Natural killer cell treated with Interleukin-12 subunit alpha and Interleukin-12 subunit beta and Interleukin-15 and Interleukin-18, amount 100 ng/mL, for 72 hours (primary cell): ENCODE measurements at regions not wholly inside any gene's neighbourhood (a gene's known extent, or its start where the extent isn't known, plus 50 kb on each side); places are given as distances from the start of the nearest gene placed in this dataset.

Source experiments
- ATAC-seq, 2 donors: fragments of 150-1000 bp; cut with Tn5 transposase in 1 of 2; sonication (Bioruptor Pico), chemical (Tn5 transposase) in 1 of 2; 2 replicates each; pipeline ENCODE4 v1.10.0; 2021
- DNase-seq: peaks from one replicate; pipeline ENCODE4 v3.0.0; 2022; ENCODE audit warnings: low spot score
- H3K27ac Mint-ChIP-seq, 2 donors: 1 replicate in 1 of 2; 2 replicates in 1 of 2; pipeline ENCODE4 v1.8.0; 2022; ENCODE audit warnings: mixed read lengths in 2 of 2, mild to moderate bottlenecking in 1 of 2, moderate library complexity in 1 of 2
- H3K27me3 Mint-ChIP-seq, 2 donors: 1 replicate in 1 of 2; 2 replicates in 1 of 2; pipeline ENCODE4 v1.8.0; 2022; ENCODE audit warnings: mixed read lengths in 2 of 2
- H3K36me3 Mint-ChIP-seq: one replicate; pipeline ENCODE4 v1.8.0; 2022; ENCODE audit warnings: mixed read lengths
- H3K4me1 Mint-ChIP-seq, 2 donors: 1 replicate in 1 of 2; 2 replicates in 1 of 2; pipeline ENCODE4 v1.8.0; 2022; ENCODE audit warnings: low read depth in 2 of 2, mixed read lengths in 2 of 2, mild to moderate bottlenecking in 1 of 2
- H3K4me3 Mint-ChIP-seq: one replicate; pipeline ENCODE4 v1.8.0; 2022; ENCODE audit warnings: mixed read lengths
- H3K9me3 Mint-ChIP-seq: 2 replicates; pipeline ENCODE4 v1.8.0; 2022; ENCODE audit warnings: mixed read lengths

DNA sequence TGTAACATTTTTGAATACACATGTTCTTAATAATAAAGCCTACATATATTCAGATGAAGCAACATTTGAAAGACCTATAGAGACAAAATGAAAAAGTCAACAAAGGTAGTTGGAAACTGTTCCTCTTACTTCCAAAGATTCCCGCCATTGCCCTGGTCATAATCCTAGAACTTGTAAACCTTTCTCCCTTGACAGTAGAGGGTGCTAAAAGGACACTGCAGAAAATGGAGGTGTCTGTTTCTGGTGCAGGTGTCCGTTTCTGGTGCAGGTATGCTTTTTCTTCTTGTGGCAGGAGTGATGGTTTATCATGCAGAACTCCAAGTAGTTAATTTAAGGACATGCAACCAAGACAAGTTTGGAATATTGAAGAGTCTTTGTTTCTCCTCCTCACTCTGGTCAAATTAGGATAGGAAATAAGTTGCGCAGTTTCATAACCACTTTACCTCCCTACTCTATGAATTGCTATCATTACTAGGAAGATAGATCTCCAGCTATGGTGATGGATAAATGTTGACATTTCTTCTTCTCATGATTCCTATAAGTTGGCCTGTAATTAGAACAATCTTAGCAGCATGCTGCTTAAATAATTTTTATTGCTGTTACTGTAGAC, 56.0 kb upstream of the FAM174A start:
- no peaks in the 10 kb centered on the region for H3K36me3 Mint-ChIP-seq
- ATAC-seq = no peak
- no peak overlapping the region for H3K4me3 Mint-ChIP-seq
- H3K4me1 Mint-ChIP-seq = no peaks in the 10 kb centered on the region
- no peaks in the 10 kb centered on the region for H3K9me3 Mint-ChIP-seq
- H3K27me3 Mint-ChIP-seq = peaks cover 0 to 8% of the 10 kb centered on the region in 2 donors
- H3K27ac Mint-ChIP-seq = no peak overlapping the region
- DNase-seq = no peak

DNA sequence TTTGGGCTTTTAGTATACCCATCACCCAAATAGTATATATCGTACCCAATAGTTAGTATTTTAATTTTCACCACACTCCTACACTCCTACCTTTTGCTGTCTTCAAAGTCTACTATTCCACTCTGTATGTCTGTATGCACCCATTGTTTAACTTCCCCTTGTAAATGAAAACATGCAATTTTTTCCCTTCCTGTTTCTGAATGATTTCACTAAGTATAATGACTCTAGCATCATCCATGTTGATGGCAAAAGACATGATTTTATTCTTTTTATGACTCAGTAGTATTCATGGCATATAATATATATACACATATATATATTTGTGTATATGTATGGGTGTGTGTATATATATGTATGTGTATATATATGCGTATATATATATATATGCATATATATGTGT, 63.1 kb upstream of the FAM174A start:
- Mint-ChIP-seq H3K4me1 (no peaks in the 10 kb centered on the region), H3K4me3 (no peak overlapping the region), H3K27me3 (peaks cover 0 to 9% of the 10 kb centered on the region in 2 donors), H3K27ac (no peak overlapping the region), H3K9me3 (no peaks in the 10 kb centered on the region), H3K36me3 (no peaks in the 10 kb centered on the region)
- ATAC-seq = no peak
- no peak for DNase-seq

DNA sequence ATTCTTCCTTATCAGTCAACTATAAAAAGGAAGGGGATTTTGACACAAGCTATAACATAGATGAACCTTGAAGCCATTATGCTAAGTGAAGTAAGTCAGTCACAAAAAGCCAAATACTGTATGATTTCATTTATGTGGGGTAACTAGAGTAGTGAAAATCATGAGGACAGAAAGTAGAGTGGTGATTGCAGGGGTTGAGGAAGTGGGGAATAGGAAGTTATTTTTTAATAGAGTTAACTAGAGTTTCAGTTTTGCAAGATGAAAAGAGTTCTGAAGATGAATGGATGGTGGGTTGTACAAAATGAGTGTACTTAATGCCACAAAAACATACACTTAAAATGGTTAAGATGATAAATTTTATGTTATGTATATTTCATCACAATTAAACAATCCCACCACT, 65.4 kb upstream of the FAM174A start:
- H3K27me3 Mint-ChIP-seq = peaks cover 0 to 17% of the 10 kb centered on the region in 2 donors
- no peak overlapping the region for H3K27ac Mint-ChIP-seq
- H3K9me3 Mint-ChIP-seq = no peaks in the 10 kb centered on the region
- ATAC-seq (no peak), DNase-seq (no peak)
- H3K4me3 Mint-ChIP-seq = no peak overlapping the region
- no peaks in the 10 kb centered on the region for H3K4me1 Mint-ChIP-seq
- no peaks in the 10 kb centered on the region for H3K36me3 Mint-ChIP-seq

DNA sequence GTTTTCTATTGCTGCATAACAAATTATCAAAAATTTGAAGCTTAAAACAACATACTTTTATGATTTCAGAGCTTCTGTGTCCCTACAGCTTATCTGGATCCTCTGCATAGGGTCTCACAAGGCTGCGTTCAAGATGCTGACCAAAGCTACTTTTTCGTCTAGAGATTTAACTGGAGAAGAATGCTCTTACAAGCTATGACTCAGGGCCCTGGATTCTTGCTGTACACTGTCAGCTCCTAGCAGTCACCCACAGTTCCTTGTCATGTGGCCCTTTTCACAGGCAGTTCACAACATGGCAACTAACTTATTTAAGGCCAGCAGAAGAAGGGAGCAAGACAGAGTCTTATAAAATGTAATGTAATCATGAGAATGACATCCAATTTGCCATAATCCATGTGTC, 70.8 kb upstream of the FAM174A start:
- ATAC-seq (no peak), DNase-seq (no peak)
- peaks cover 0 to 17% of the 10 kb centered on the region in 2 donors for H3K27me3 Mint-ChIP-seq
- no peaks in the 10 kb centered on the region for H3K36me3 Mint-ChIP-seq
- H3K27ac Mint-ChIP-seq = no peak overlapping the region
- no peak overlapping the region for H3K4me3 Mint-ChIP-seq
- no peaks in the 10 kb centered on the region for H3K4me1 Mint-ChIP-seq
- peaks cover 4% of the 10 kb centered on the region for H3K9me3 Mint-ChIP-seq

DNA sequence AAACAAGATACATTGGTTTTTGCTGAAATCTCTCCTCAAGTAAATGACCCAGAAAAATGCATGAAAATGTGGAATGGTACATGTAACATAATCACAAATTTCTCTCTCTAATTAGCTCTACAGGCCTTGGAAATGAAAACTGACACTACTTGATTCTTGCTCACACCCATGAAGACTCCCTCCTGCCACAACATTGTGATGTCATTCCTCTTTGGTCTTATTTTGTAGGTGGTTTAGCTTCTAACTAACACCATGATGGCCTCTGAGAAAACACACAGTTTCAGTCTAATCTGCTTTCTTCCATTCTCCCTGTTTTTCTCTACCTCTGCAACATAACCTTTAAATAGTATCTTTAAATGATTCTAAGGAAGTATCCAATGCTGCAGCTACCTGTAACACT, 78.6 kb upstream of the FAM174A start:
- H3K36me3 Mint-ChIP-seq = no peaks in the 10 kb centered on the region
- peaks cover 7% of the 10 kb centered on the region for H3K9me3 Mint-ChIP-seq
- no peak for DNase-seq
- no peaks in the 10 kb centered on the region for H3K4me1 Mint-ChIP-seq
- ATAC-seq = no peak
- H3K27me3 Mint-ChIP-seq = no peaks in the 10 kb centered on the region
- no peak overlapping the region for H3K4me3 Mint-ChIP-seq
- no peak overlapping the region for H3K27ac Mint-ChIP-seq

DNA sequence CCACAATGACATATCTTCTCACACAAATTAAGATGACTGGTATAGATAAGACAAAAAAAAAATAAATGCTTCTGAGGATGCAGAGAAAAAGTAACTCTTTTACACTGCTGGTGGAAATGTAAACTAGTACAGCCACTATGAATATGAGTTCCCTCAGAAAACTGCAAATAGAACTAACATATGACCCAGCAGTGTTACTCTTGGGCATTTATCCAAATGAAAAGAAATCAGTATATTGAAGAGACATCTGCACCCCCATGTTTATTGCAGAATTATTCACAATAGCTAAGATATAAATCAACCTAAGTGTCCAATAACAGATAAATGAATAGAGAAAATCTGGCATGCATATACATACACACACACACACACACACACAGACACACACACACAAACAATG, 83.0 kb upstream of the FAM174A start:
- no peaks in the 10 kb centered on the region for H3K36me3 Mint-ChIP-seq
- no peaks in the 10 kb centered on the region for H3K9me3 Mint-ChIP-seq
- no peak overlapping the region for H3K27ac Mint-ChIP-seq
- ATAC-seq = no peak
- no peak overlapping the region for H3K4me3 Mint-ChIP-seq
- DNase-seq = no peak
- no peaks in the 10 kb centered on the region for H3K4me1 Mint-ChIP-seq
- H3K27me3 Mint-ChIP-seq = peaks cover 0 to 12% of the 10 kb centered on the region in 2 donors

DNA sequence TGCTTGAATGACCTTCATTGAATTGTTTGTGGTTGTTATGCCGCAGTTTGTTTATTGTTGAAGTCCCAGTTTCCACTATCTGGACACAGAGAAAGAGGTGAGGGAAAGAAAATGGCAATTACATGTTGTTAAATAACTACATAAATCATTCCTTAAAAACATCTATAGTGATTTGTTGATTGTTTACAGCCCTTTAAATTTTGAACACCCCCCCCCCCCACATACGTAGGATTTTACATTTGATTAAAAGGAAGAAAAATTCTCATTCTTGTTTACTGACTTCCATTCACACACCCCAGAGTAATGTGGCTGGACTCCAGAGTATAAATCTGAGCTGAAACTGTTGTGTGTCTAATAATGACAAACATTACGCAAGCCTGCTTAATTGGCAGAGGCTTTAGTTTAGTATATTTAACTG, 87.1 kb upstream of the FAM174A start:
- ATAC-seq (no peak), DNase-seq (no peak)
- Mint-ChIP-seq H3K27ac (no peak overlapping the region), H3K4me3 (no peak overlapping the region), H3K27me3 (peaks cover 0 to 12% of the 10 kb centered on the region in 2 donors), H3K36me3 (no peaks in the 10 kb centered on the region), H3K4me1 (no peaks in the 10 kb centered on the region), H3K9me3 (no peaks in the 10 kb centered on the region)

DNA sequence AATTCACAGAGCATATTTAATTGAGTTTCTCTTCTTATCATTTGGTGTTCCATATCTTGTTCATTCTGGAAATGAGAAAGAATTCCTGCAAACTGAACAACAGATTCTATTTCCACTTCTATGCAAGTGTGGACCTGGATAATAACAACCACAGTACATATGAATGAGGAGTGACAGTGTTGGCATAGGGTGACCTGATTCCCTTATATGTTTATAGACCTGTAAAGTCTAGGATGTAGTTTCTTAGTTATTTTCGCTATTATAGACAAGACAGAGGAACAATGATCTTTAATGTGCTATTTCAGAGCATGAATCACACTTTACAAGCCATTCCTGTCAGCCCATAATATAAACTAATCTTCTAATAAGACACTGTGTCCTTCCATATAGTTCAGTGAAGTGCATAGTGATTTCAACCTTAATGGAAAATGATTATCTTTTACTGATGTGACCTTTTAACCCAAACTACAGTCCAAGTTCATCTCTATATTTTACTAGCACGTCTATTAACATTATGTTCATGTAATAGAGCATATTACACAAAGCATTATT, 88.2 kb upstream of the FAM174A start:
- Mint-ChIP-seq H3K4me1 (no peaks in the 10 kb centered on the region), H3K9me3 (no peaks in the 10 kb centered on the region), H3K27me3 (peaks cover 0 to 12% of the 10 kb centered on the region in 2 donors), H3K36me3 (no peaks in the 10 kb centered on the region), H3K27ac (no peak overlapping the region), H3K4me3 (no peak overlapping the region)
- DNase-seq = no peak
- no peak for ATAC-seq

DNA sequence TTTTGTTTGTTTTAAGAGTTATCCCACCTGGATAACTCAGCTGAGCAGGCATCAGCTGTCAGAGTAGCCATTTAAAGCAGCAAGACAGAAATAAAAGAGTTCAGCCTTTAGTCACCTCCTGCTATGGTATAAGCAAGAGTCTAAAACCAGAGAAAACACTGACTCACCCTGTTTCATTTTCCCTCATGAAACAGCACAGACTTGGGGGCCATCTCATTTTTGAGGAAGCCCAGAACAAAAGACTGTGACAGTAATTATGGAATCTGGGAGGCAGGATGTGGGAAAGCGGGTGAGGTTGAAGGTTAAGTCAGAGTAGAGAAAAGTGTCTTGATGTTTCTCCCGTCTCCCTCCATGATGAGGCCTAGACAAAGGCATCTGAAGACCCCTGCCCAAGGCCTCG, 90.2 kb upstream of the FAM174A start:
- Mint-ChIP-seq H3K27me3 (peaks cover 0 to 2% of the 10 kb centered on the region in 2 donors), H3K9me3 (no peaks in the 10 kb centered on the region), H3K4me1 (no peaks in the 10 kb centered on the region), H3K27ac (no peak overlapping the region), H3K4me3 (no peak overlapping the region), H3K36me3 (no peaks in the 10 kb centered on the region)
- DNase-seq (no peak), ATAC-seq (no peak)

DNA sequence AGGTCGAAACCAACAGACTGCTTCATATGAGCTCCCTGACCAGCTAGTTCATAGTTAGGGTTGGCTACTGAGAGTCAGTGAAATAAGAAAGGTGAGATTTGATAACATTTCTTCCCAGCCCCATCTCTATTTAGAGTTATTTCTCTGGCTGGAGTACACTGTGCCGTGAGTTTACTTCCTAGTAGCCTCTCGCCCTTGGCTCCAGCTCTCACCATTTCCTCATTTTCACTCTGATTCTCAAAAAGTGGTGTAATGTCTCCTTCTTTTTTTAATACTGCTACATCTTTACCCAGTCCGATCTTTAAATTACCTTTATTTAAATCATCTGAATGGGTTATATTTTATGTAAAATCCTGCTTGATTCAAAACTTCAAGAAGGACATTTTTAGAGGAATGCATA, 100.4 kb upstream of the FAM174A start:
- DNase-seq (no peak), ATAC-seq (no peak)
- no peaks in the 10 kb centered on the region for H3K4me1 Mint-ChIP-seq
- H3K9me3 Mint-ChIP-seq = no peaks in the 10 kb centered on the region
- no peak overlapping the region for H3K4me3 Mint-ChIP-seq
- H3K27ac Mint-ChIP-seq = no peak overlapping the region
- peaks cover 2 to 15% of the 10 kb centered on the region in 2 donors for H3K27me3 Mint-ChIP-seq
- no peaks in the 10 kb centered on the region for H3K36me3 Mint-ChIP-seq

DNA sequence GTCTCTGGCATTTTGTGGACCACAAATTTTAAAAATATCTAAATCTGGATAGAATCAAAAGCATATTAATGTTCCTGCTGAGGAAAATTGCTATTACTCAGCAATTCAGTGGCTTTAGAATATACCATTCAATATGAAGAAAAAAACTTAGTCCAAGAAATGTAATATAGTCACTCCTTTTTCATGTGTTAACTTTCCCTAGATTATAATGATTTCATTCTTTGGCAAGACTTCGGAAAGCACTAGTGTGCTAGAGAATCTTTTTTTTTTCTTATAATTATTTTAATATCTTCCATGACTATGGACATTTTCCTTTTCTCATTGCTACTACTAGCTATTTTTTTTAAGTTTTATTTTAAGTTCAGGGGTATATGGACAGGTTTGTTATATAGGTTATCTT, 102.4 kb upstream of the FAM174A start:
- DNase-seq (no peak), ATAC-seq (no peak)
- H3K27ac Mint-ChIP-seq = no peak overlapping the region
- peaks cover 2 to 15% of the 10 kb centered on the region in 2 donors for H3K27me3 Mint-ChIP-seq
- no peak overlapping the region for H3K4me3 Mint-ChIP-seq
- no peaks in the 10 kb centered on the region for H3K36me3 Mint-ChIP-seq
- H3K9me3 Mint-ChIP-seq = no peaks in the 10 kb centered on the region
- H3K4me1 Mint-ChIP-seq = no peaks in the 10 kb centered on the region

DNA sequence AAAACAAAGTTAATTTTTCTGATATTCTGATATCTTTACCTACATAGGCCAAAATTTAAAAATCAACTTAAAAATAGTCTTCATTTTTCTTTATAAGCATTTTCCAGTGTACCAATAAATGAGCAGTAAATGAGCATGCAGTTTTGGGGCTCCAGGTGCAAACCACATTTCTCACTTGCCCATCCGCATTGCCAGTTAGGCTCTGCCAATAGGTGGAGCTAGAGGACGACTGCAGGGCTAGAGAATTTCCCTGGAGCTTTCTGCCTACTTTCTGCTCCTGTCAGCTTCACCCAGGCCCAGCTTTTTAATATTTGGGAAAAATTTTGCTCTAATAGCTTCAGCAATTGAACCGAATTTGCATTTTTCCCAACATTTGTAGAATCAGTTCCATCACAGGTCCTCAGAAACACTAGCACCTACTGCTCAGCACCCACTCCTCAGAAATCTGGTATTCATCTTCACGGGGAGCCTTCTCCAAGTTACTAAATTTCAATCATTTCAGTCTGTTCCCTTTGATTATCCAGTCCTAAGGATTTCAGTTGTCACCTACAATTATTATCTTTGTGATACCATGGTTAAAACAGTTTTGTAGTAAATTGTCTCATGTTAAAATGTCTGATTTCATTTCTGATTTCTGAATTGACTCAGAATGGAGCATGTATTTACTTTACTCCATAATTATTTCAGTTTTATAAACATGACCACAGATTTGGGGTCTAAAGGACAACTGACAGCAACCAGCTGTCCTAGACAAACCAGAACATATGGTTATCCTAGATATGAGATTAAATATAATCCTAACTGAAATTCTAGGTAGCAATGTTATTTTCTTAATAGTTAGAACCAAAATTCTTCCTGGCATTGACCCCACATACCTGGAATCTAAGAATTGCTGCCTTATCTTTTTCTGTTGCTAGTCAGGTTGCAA, 104.6 kb upstream of the FAM174A start:
- H3K36me3 Mint-ChIP-seq = no peaks in the 10 kb centered on the region
- no peak overlapping the region for H3K4me3 Mint-ChIP-seq
- ATAC-seq (no peak), DNase-seq (peak; percentile 62)
- peaks cover 2 to 7% of the 10 kb centered on the region in 2 donors for H3K27me3 Mint-ChIP-seq
- no peaks in the 10 kb centered on the region for H3K4me1 Mint-ChIP-seq
- no peaks in the 10 kb centered on the region for H3K9me3 Mint-ChIP-seq
- H3K27ac Mint-ChIP-seq = no peak overlapping the region

DNA sequence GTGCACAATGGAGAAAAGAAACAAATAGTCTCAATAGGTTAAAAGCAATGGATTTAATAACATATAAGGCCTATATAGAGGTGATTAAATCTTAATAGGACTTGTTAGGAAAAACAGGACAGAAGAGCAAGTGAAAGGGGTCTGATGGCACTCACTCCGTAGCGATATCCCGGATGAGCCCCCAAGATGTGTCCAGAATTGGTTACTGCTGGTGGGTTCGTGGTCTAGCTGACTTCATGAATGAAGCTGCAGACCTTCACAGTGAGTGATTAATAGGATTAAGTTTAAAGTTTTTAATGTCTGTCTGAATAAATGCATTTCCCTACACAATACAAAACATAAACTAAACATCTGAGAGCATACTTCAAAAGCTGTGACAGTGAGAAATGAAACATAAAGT, 110.4 kb upstream of the FAM174A start:
- H3K4me3 Mint-ChIP-seq = no peak overlapping the region
- no peak overlapping the region for H3K27ac Mint-ChIP-seq
- H3K27me3 Mint-ChIP-seq = no peaks in the 10 kb centered on the region
- DNase-seq (no peak), ATAC-seq (no peak)
- H3K4me1 Mint-ChIP-seq = no peaks in the 10 kb centered on the region
- H3K36me3 Mint-ChIP-seq = peaks cover 6% of the 10 kb centered on the region
- H3K9me3 Mint-ChIP-seq = peaks cover 4% of the 10 kb centered on the region

DNA sequence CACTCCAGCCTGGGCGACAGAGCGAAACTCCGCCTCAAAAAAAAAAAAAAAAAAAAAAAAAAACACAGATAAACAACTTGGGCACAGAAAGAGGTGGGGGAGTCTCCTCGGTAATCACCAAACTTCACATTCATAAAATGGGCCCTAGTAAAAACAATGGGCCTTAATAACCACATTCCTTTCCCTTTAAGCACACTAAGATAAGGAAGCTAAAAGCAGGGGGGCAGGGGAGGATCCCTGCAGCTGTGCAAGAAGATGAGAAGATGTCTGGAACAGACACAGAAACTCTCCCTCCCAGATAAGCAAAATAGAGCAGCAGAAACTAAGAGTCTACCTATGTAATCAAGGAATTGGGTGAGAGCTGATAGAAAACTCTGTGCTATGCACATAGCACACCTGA, 111.2 kb upstream of the FAM174A start:
- Mint-ChIP-seq H3K27ac (no peak overlapping the region), H3K27me3 (no peaks in the 10 kb centered on the region), H3K4me3 (no peak overlapping the region), H3K36me3 (peaks cover 6% of the 10 kb centered on the region), H3K4me1 (no peaks in the 10 kb centered on the region), H3K9me3 (peaks cover 4% of the 10 kb centered on the region)
- DNase-seq (no peak), ATAC-seq (no peak)
